ENCODE measurements at regions not wholly inside any gene's neighbourhood (a gene's known extent, or its start where the extent isn't known, plus 50 kb on each side); places are given as distances from the start of the nearest gene placed in this dataset.

DNA sequence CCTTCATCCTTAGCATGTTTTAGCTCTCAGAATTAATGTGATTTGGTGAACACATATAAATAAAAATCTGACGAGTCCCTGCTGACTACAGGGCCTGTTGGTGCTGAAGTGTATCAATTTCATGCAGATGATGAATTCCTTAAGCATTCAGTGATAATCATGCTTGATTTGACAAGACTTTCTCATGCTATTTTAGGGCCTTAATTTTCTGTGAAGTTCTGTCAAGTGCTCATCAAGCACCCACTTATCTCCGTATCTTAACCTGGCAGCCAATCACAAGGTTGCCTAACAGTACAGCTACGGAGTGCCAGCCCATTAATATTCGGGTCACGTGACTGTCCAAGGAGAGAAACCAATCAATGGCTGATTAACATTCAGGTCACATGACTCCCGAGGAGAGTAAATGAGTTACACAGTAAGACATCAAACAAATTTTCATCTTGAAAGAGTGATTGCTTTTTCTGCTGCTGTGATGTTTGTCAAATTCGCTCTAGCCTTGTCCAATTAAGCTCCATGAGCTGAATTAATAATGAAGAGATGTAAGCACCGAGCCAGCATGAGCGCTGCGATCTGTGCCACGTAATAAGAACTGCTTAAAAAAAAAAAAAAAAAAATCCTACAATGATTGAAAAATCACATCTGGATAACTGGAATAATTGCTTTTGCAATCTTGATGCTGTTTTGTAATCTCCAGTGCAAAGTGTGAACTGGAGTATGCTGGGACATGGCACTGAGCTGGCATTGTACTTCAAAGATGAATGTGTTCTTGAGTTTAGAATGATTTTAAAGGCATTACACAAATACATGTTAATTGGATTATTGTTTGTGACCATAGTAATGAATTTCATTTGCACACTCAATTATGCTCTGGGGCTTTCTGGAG is 104.3 kb upstream of the SPATA31D4 start:
- no peaks in the 10 kb centered on the region for H3K9me3 ChIP-seq (replicated peaks; ENCODE audit: control insufficient read depth, insufficient read depth, low read depth, low read length)
- H3K36me3 ChIP-seq (ENCODE audit: control insufficient read depth, insufficient read depth, low read length), result no peaks in the 10 kb centered on the region
- ATAC-seq, result no peak
- in situ Hi-C loops (cut with MboI) (no loop called here), intact Hi-C loops (cut with micrococcal nuclease) (no loop called here)
- no TSS peak for BruUV-seq (replicated peaks)
- no peak overlapping the region for H2AFZ ChIP-seq (ENCODE audit: low read depth, low read length)
- POLR2A ChIA-PET, result no interaction called here
- H3K27me3 ChIP-seq (ENCODE audit: control insufficient read depth in 2 of 2, insufficient read depth in 2 of 2, low read length in 2 of 2), result no peaks in the 10 kb centered on the region
- TF ChIP-seq RAD51 (IDR thresholded peaks at IDR 0.05; ENCODE audit: borderline replicate concordance, low read depth) (peak; percentile 29; the same call in 1 of the 2 replicates), NBN (IDR thresholded peaks at IDR 0.05; ENCODE audit: low read depth) (no peak), ZNF124 (CRISPR knock-in tag; IDR thresholded peaks at IDR 0.05) (no peak), MTF1 (CRISPR knock-in tag; IDR thresholded peaks at IDR 0.05; ENCODE audit: borderline replicate concordance) (no peak), DPF2 (IDR thresholded peaks at IDR 0.05) (no peak), RBM14 (IDR thresholded peaks at IDR 0.05; ENCODE audit: borderline replicate concordance, insufficient read depth, low read depth, low read length) (no peak)
- TF ChIP-seq, protein P1, sequence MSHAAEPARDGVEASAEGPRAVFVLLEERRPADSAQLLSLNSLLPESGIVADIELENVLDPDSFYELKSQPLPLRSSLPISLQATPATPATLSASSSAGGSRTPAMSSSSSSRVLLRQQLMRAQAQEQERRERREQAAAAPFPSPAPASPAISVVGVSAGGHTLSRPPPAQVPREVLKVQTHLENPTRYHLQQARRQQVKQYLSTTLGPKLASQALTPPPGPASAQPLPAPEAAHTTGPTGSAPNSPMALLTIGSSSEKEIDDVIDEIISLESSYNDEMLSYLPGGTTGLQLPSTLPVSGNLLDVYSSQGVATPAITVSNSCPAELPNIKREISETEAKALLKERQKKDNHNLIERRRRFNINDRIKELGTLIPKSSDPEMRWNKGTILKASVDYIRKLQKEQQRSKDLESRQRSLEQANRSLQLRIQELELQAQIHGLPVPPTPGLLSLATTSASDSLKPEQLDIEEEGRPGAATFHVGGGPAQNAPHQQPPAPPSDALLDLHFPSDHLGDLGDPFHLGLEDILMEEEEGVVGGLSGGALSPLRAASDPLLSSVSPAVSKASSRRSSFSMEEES (CRISPR knock-in tag; IDR thresholded peaks at IDR 0.05), result peak; percentile 81
- TF ChIP-seq, protein P2, sequence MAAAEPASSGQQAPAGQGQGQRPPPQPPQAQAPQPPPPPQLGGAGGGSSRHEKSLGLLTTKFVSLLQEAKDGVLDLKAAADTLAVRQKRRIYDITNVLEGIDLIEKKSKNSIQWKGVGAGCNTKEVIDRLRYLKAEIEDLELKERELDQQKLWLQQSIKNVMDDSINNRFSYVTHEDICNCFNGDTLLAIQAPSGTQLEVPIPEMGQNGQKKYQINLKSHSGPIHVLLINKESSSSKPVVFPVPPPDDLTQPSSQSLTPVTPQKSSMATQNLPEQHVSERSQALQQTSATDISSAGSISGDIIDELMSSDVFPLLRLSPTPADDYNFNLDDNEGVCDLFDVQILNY (CRISPR knock-in tag; IDR thresholded peaks at IDR 0.05), result no peak
- TF ChIP-seq, protein P3, sequence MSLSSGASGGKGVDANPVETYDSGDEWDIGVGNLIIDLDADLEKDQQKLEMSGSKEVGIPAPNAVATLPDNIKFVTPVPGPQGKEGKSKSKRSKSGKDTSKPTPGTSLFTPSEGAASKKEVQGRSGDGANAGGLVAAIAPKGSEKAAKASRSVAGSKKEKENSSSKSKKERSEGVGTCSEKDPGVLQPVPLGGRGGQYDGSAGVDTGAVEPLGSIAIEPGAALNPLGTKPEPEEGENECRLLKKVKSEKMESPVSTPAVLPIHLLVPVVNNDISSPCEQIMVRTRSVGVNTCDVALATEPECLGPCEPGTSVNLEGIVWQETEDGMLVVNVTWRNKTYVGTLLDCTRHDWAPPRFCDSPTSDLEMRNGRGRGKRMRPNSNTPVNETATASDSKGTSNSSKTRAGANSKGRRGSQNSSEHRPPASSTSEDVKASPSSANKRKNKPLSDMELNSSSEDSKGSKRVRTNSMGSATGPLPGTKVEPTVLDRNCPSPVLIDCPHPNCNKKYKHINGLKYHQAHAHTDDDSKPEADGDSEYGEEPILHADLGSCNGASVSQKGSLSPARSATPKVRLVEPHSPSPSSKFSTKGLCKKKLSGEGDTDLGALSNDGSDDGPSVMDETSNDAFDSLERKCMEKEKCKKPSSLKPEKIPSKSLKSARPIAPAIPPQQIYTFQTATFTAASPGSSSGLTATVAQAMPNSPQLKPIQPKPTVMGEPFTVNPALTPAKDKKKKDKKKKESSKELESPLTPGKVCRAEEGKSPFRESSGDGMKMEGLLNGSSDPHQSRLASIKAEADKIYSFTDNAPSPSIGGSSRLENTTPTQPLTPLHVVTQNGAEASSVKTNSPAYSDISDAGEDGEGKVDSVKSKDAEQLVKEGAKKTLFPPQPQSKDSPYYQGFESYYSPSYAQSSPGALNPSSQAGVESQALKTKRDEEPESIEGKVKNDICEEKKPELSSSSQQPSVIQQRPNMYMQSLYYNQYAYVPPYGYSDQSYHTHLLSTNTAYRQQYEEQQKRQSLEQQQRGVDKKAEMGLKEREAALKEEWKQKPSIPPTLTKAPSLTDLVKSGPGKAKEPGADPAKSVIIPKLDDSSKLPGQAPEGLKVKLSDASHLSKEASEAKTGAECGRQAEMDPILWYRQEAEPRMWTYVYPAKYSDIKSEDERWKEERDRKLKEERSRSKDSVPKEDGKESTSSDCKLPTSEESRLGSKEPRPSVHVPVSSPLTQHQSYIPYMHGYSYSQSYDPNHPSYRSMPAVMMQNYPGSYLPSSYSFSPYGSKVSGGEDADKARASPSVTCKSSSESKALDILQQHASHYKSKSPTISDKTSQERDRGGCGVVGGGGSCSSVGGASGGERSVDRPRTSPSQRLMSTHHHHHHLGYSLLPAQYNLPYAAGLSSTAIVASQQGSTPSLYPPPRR (CRISPR knock-in tag; IDR thresholded peaks at IDR 0.05; ENCODE audit: borderline replicate concordance), result no peak
- no peak overlapping the region for H3K27ac ChIP-seq (ENCODE audit: extremely low read depth, low read depth, low read length)
- no peaks in the 10 kb centered on the region for H3K9me1 ChIP-seq (ENCODE audit: control insufficient read depth, insufficient read depth, low read length)
- H3K9ac ChIP-seq (ENCODE audit: insufficient read depth in 1 of 2, low read depth in 2 of 2, low read length in 2 of 2), result no peak overlapping the region
- no peaks in the 10 kb centered on the region for H3K4me1 ChIP-seq (replicated peaks in 1 of 2; ENCODE audit: control insufficient read depth in 2 of 2, insufficient read depth in 2 of 2, low read length in 2 of 2)
- no peak overlapping the region for H3K4me2 ChIP-seq (ENCODE audit: insufficient read depth, low read length)
- CTCF ChIA-PET (ENCODE audit: low intra/inter-chr PET ratio), result no interaction called here
- DNase-seq (ENCODE audit: extremely low read depth in 1 of 4, low spot score in 3 of 4), result peak in 2 of 4 experiments; percentile 9 to 13
- no peak overlapping the region for H3K4me3 ChIP-seq
- 0% methylated on average over 6 of the region's 11 CpGs for WGBS (ENCODE audit: insufficient coverage, low coverage, missing lambda C conversion rate)
- H3K79me2 ChIP-seq (ENCODE audit: control insufficient read depth, insufficient read depth, low read length), result no peaks in the 10 kb centered on the region
- FAIRE-seq, result no peak
- no peaks in the 10 kb centered on the region for H4K20me1 ChIP-seq (replicated peaks; ENCODE audit: control insufficient read depth, insufficient read depth, low read length)

Measured in K562 (cell line).